ENCODE measurements at regions not wholly inside any gene's neighbourhood (a gene's known extent, or its start where the extent isn't known, plus 50 kb on each side); places are given as distances from the start of the nearest gene placed in this dataset.

GRCh38 chr2:236395067-236395466 is 130.9 kb upstream of the ASB18 start:
- H3K36me3 ChIP-seq (ENCODE audit: control insufficient read depth, insufficient read depth, low read length): no peaks in the 10 kb centered on the region
- intact Hi-C loops (cut with micrococcal nuclease; ENCODE audit: unreplicated experiment): no loop called here
- Mint-ChIP-seq H3K27ac (ENCODE audit: unreplicated experiment) (no peak overlapping the region), H3K4me3 (ENCODE audit: unreplicated experiment) (no peak overlapping the region), H3K36me3 (ENCODE audit: insufficient read depth, unreplicated experiment) (peaks cover 3% of the 10 kb centered on the region), H3K4me1 (ENCODE audit: low read depth, unreplicated experiment) (no peaks in the 10 kb centered on the region), H3K27me3 (ENCODE audit: insufficient read depth, unreplicated experiment) (peaks cover 2% of the 10 kb centered on the region), H3K9me3 (ENCODE audit: unreplicated experiment) (no peaks in the 10 kb centered on the region)
- no peaks in the 10 kb centered on the region for H3K9me3 ChIP-seq
- no peak overlapping the region for H3K4me3 ChIP-seq (ENCODE audit: low read depth, low read length)
- ChIA-PET POLR2A (no interaction called here), CTCF (no interaction called here)
- no TSS peak for BruUV-seq (replicated peaks)
- no peak for DNase-seq
- no peaks in the 10 kb centered on the region for H3K27me3 ChIP-seq (replicated peaks; ENCODE audit: control insufficient read depth, insufficient read depth, low read length)
- H3K4me1 ChIP-seq: no peaks in the 10 kb centered on the region
- TF ChIP-seq CTCF (IDR thresholded peaks at IDR 0.05; ENCODE audit: insufficient read depth in 1 of 2, low read depth in 1 of 2, low read length in 1 of 2, severe bottlenecking in 1 of 2, unreplicated experiment in 1 of 2): no peak

- BruUV-seq (replicated peaks): no TSS peak
- DNase-seq: no peak
- no peaks in the 10 kb centered on the region for H3K9me3 Mint-ChIP-seq (ENCODE audit: unreplicated experiment)
- Histone ChIP-seq H3K27me3 (replicated peaks; ENCODE audit: control insufficient read depth, insufficient read depth, low read length) (no peaks in the 10 kb centered on the region), H3K36me3 (ENCODE audit: control insufficient read depth, insufficient read depth, low read length) (no peaks in the 10 kb centered on the region), H3K4me1 (no peaks in the 10 kb centered on the region), H3K9me3 (no peaks in the 10 kb centered on the region), H3K4me3 (ENCODE audit: low read depth, low read length) (no peak overlapping the region)
- H3K36me3 Mint-ChIP-seq (ENCODE audit: insufficient read depth, unreplicated experiment): peaks cover 6% of the 10 kb centered on the region
- H3K27me3 Mint-ChIP-seq (ENCODE audit: insufficient read depth, unreplicated experiment): peaks cover 6% of the 10 kb centered on the region
- no peak for TF ChIP-seq CTCF (IDR thresholded peaks at IDR 0.05; ENCODE audit: insufficient read depth in 1 of 2, low read depth in 1 of 2, low read length in 1 of 2, severe bottlenecking in 1 of 2, unreplicated experiment in 1 of 2)
- ChIA-PET CTCF (no interaction called here), POLR2A (no interaction called here)
- no peak overlapping the region for H3K4me3 Mint-ChIP-seq (ENCODE audit: unreplicated experiment)
- no peaks in the 10 kb centered on the region for H3K4me1 Mint-ChIP-seq (ENCODE audit: low read depth, unreplicated experiment)
- H3K27ac Mint-ChIP-seq (ENCODE audit: unreplicated experiment): no peak overlapping the region
- intact Hi-C loops (cut with micrococcal nuclease; ENCODE audit: unreplicated experiment): no loop called here
Observed at GRCh38 chr2:236396818-236397350, 132.7 kb upstream of the ASB18 start.

DNA sequence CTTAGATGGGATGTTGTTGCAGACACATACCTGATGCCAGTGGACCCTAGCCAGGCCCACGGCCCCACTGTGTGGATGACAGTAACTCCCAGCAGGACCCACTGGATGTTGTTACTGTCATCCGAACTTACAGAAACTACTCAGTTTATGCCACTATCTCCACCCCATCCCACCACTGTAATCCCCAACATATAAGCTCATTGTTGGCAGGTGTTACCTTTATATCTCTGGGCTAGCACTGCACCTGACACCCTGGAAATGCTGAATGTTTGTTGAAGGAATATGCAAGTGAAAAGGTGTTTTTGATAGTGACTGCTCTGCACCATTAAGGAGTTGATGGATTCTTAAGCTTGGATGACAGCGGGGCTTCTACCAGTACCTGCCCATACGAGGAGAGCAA is 133.5 kb upstream of the ASB18 start:
- no peak overlapping the region for H3K4me3 ChIP-seq (ENCODE audit: low read depth, low read length)
- DNase-seq: no peak
- intact Hi-C loops (cut with micrococcal nuclease; ENCODE audit: unreplicated experiment): no loop called here
- TF ChIP-seq CTCF (IDR thresholded peaks at IDR 0.05; ENCODE audit: insufficient read depth in 1 of 2, low read depth in 1 of 2, low read length in 1 of 2, severe bottlenecking in 1 of 2, unreplicated experiment in 1 of 2): no peak
- no peaks in the 10 kb centered on the region for H3K9me3 ChIP-seq
- H3K4me1 ChIP-seq: no peaks in the 10 kb centered on the region
- H3K4me1 Mint-ChIP-seq (ENCODE audit: low read depth, unreplicated experiment): no peaks in the 10 kb centered on the region
- peaks cover 6% of the 10 kb centered on the region for H3K27me3 Mint-ChIP-seq (ENCODE audit: insufficient read depth, unreplicated experiment)
- H3K27me3 ChIP-seq (replicated peaks; ENCODE audit: control insufficient read depth, insufficient read depth, low read length): no peaks in the 10 kb centered on the region
- H3K9me3 Mint-ChIP-seq (ENCODE audit: unreplicated experiment): no peaks in the 10 kb centered on the region
- BruUV-seq (replicated peaks): no TSS peak
- H3K27ac Mint-ChIP-seq (ENCODE audit: unreplicated experiment): no peak overlapping the region
- ChIA-PET POLR2A (no interaction called here), CTCF (no interaction called here)
- H3K36me3 ChIP-seq (ENCODE audit: control insufficient read depth, insufficient read depth, low read length): no peaks in the 10 kb centered on the region
- peaks cover 6% of the 10 kb centered on the region for H3K36me3 Mint-ChIP-seq (ENCODE audit: insufficient read depth, unreplicated experiment)
- no peak overlapping the region for H3K4me3 Mint-ChIP-seq (ENCODE audit: unreplicated experiment)
